ENCODE measurements at regions not wholly inside any gene's neighbourhood (a gene's known extent, or its start where the extent isn't known, plus 50 kb on each side); places are given as distances from the start of the nearest gene placed in this dataset.

GRCh38 chr6:126461045-126461444 is 121.1 kb downstream of the CENPW start:
- TF ChIP-seq CTCF (IDR thresholded peaks at IDR 0.05 in 8 of 11, conservative IDR thresholded peaks at IDR 0.05 in 3 of 11) (no peak), POLR2A (IDR thresholded peaks at IDR 0.05) (no peak)

All from spleen (tissue), 7 donors.